HepG2 (cell line): ENCODE measurements at regions not wholly inside any gene's neighbourhood (a gene's known extent, or its start where the extent isn't known, plus 50 kb on each side); places are given as distances from the start of the nearest gene placed in this dataset.
"Not testable (repeated sequence)": the region's sequence is repeated elsewhere in the genome, so short reads cannot be mapped to it uniquely, and the experiment has no call there.

Source experiments
- CTCF ChIP-seq: sonication (generic); formaldehyde crosslinking; IDR thresholded peaks from 2 replicates; pipeline ENCODE4 v1.5.0; 2020; ENCODE audit warnings: mild to moderate bottlenecking, missing genetic modification reagents, moderate library complexity
- ZFP36L1 ChIP-seq: sonication (generic); formaldehyde crosslinking; IDR thresholded peaks from 2 replicates; pipeline ENCODE4 v1.8.0; 2022; ENCODE audit warnings: mild to moderate bottlenecking, missing genetic modification reagents, moderate library complexity
- ZNF580 ChIP-seq: IDR thresholded peaks from 2 replicates; pipeline ENCODE4 v1.6.1; 2016; ENCODE audit warnings: low read depth, borderline replicate concordance
- TF ChIP-seq, protein P1 (sequence below): sonication (generic); formaldehyde crosslinking; conservative IDR thresholded peaks from 2 replicates; pipeline ENCODE4 v1.4.0; 2020; ENCODE audit warnings: missing genetic modification reagents
- TF ChIP-seq, protein P2 (sequence below): IDR thresholded peaks from 2 replicates; pipeline ENCODE4 v1.6.1; 2016; ENCODE audit warnings: missing compliant biosample characterization, missing genetic modification reagents, borderline replicate concordance

- TF ChIP-seq ZFP36L1, CTCF, ZNF580 (CRISPR knock-in tag): not testable (repeated sequence)
- TF ChIP-seq, protein P1, sequence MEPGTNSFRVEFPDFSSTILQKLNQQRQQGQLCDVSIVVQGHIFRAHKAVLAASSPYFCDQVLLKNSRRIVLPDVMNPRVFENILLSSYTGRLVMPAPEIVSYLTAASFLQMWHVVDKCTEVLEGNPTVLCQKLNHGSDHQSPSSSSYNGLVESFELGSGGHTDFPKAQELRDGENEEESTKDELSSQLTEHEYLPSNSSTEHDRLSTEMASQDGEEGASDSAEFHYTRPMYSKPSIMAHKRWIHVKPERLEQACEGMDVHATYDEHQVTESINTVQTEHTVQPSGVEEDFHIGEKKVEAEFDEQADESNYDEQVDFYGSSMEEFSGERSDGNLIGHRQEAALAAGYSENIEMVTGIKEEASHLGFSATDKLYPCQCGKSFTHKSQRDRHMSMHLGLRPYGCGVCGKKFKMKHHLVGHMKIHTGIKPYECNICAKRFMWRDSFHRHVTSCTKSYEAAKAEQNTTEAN = not testable (repeated sequence)
- TF ChIP-seq, protein P2, sequence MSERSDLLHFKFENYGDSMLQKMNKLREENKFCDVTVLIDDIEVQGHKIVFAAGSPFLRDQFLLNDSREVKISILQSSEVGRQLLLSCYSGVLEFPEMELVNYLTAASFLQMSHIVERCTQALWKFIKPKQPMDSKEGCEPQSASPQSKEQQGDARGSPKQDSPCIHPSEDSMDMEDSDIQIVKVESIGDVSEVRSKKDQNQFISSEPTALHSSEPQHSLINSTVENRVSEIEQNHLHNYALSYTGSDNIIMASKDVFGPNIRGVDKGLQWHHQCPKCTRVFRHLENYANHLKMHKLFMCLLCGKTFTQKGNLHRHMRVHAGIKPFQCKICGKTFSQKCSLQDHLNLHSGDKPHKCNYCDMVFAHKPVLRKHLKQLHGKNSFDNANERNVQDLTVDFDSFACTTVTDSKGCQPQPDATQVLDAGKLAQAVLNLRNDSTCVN (CRISPR knock-in tag) = not testable (repeated sequence)
Measured at GRCh38 chr14:28187902-28188830, 578.4 kb upstream of the FOXG1 start.
